K562 (cell line): ENCODE measurements at regions not wholly inside any gene's neighbourhood (a gene's known extent, or its start where the extent isn't known, plus 50 kb on each side); places are given as distances from the start of the nearest gene placed in this dataset.
A peak's percentile ranks its signal among the peaks of the same experiment; 100 is the strongest.

Experiments used
- ATAC-seq: fragments of 200-7000 bp; cut with Tn5 transposase; 3 replicates; pipeline ENCODE4 v1.9.1; 2020; ENCODE audit warnings: moderate library complexity
- BruUV-seq: library from RNA; stranded (reverse); fragments of 400-500 nt; replicated peaks from 2 replicates; lab custom pipeline; 2021; lab: Mats Ljungman, UMichigan
- CTCF ChIA-PET: fragments of 300-600 bp; formaldehyde crosslinking; extraction: SDS; loops from one replicate; lab custom pipeline; 2021; ENCODE audit warnings: low intra/inter-chr PET ratio; lab: Yijun Ruan, JAX
- POLR2A ChIA-PET: fragments of 300-600, 350-650 bp; sonication (Branson Sonifier 250); formaldehyde crosslinking; extraction: SDS; loops from one replicate; lab custom pipeline; 2021; ENCODE audit warnings: antibody characterized with exemption, inconsistent platforms; lab: Yijun Ruan, JAX
- DNase-seq, 4 experiments: peaks; one replicate each; pipeline versions ENCODE4 v3.0.0 to v3.0.0-alpha.2; 2011 to 2018; ENCODE audit warnings: low spot score in 3 of 4, mixed read lengths in 3 of 4; ENCODE audit errors: extremely low read depth in 1 of 4
- FAIRE-seq: peaks from 2 replicates; lab custom pipeline; 2011; peaks lifted over from hg19 to GRCh38; lab: Jason Lieb, UNC
- H2AFZ ChIP-seq: 2 replicates; pipeline ENCODE4 v1.6.0; 2011; ENCODE audit warnings: low read depth, low read length, control low read depth, inconsistent platforms
- H3K27ac ChIP-seq: fragments of 200-600 bp; 3 replicates; pipeline ENCODE4 v1.8.0; 2011; ENCODE audit warnings: low read depth, mild to moderate bottlenecking, control low read depth, inconsistent platforms, low read length, moderate library complexity, mixed read lengths; ENCODE audit errors: extremely low read depth
- H3K27me3 ChIP-seq, 2 experiments: fragments of 300-600 bp in 1 of 2; 2 replicates in 1 of 2; 3 replicates in 1 of 2; pipeline versions ENCODE4 v1.6.0 to v1.8.0; 2011; ENCODE audit warnings: inconsistent platforms in 2 of 2, low read length in 2 of 2, mild to moderate bottlenecking in 1 of 2, mixed read lengths in 1 of 2, moderate library complexity in 1 of 2; ENCODE audit not compliant: control insufficient read depth in 2 of 2, insufficient read depth in 2 of 2
- H3K36me3 ChIP-seq: fragments of 300-600 bp; 3 replicates; pipeline ENCODE4 v1.8.0; 2011; ENCODE audit warnings: mild to moderate bottlenecking, low read length, inconsistent platforms; ENCODE audit not compliant: control insufficient read depth, insufficient read depth
- H3K4me1 ChIP-seq, 2 experiments: fragments of 200-600 bp in 1 of 2; replicated peaks in 1 of 2; 2 replicates in 1 of 2; 3 replicates in 1 of 2; pipeline versions ENCODE4 v1.5.1 to v1.8.0; 2011; ENCODE audit warnings: inconsistent platforms in 2 of 2, low read length in 2 of 2, mild to moderate bottlenecking in 1 of 2, mixed read lengths in 1 of 2, moderate library complexity in 1 of 2; ENCODE audit not compliant: control insufficient read depth in 2 of 2, insufficient read depth in 2 of 2
- H3K4me2 ChIP-seq: 2 replicates; pipeline ENCODE4 v1.6.1; 2011; ENCODE audit warnings: low read length, control low read depth, inconsistent platforms, mixed read lengths; ENCODE audit not compliant: insufficient read depth
- H3K4me3 ChIP-seq: fragments of 200-600 bp; sonication (generic), shearing (Covaris generic); 2 replicates; pipeline ENCODE4 v1.5.1; 2016; ENCODE audit warnings: control low read depth, inconsistent platforms
- H3K79me2 ChIP-seq: fragments of 200-600 bp; 3 replicates; pipeline ENCODE4 v1.8.0; 2011; ENCODE audit warnings: low read length, inconsistent platforms; ENCODE audit not compliant: control insufficient read depth, insufficient read depth
- H3K9ac ChIP-seq, 2 experiments: 2 replicates each; pipeline versions ENCODE4 v1.6.0 to v1.6.1; 2011; ENCODE audit warnings: low read depth in 2 of 2, low read length in 2 of 2, control low read depth in 1 of 2, inconsistent platforms in 1 of 2, mild to moderate bottlenecking in 1 of 2, mixed read lengths in 1 of 2; ENCODE audit not compliant: insufficient read depth in 1 of 2
- H3K9me1 ChIP-seq: one replicate; pipeline ENCODE4 v1.6.0; 2011; ENCODE audit warnings: inconsistent platforms, mild to moderate bottlenecking, low read length, moderate library complexity; ENCODE audit not compliant: control insufficient read depth, insufficient read depth
- H3K9me3 ChIP-seq: replicated peaks from 2 replicates; pipeline ENCODE4 v1.5.1; 2011; ENCODE audit warnings: low read depth, low read length, inconsistent platforms; ENCODE audit not compliant: control insufficient read depth, insufficient read depth
- H4K20me1 ChIP-seq: replicated peaks from 2 replicates; pipeline ENCODE4 v1.6.1; 2011; ENCODE audit warnings: low read length, inconsistent platforms, mixed read lengths; ENCODE audit not compliant: control insufficient read depth, insufficient read depth
- ATF6 ChIP-seq: sonication (generic); formaldehyde crosslinking; IDR thresholded peaks from 2 replicates; pipeline ENCODE4 v1.4.0; 2020; ENCODE audit warnings: mild to moderate bottlenecking, missing genetic modification reagents
- HSF4 ChIP-seq: fragments of 250-450 bp; sonication (Bioruptor Pico); IDR thresholded peaks from 2 replicates; pipeline ENCODE4 v2.1.2; 2022; ENCODE audit warnings: mild to moderate bottlenecking, moderate library complexity, borderline replicate concordance
- MECOM ChIP-seq: fragments of 250-450 bp; sonication (Bioruptor Pico); IDR thresholded peaks from 2 replicates; pipeline ENCODE4 v1.8.0; 2022; ENCODE audit warnings: inconsistent platforms
- NR1H2 ChIP-seq: sonication (generic); formaldehyde crosslinking; IDR thresholded peaks from 2 replicates; pipeline ENCODE4 v1.4.0; 2020; ENCODE audit warnings: mild to moderate bottlenecking, missing genetic modification reagents
- TEAD2 ChIP-seq: fragments of 450-650 bp; IDR thresholded peaks from 2 replicates; pipeline ENCODE4 v1.6.1; 2016; ENCODE audit warnings: missing genetic modification characterization, control low read depth, missing compliant biosample characterization
- WGBS: fragments of 100-300 bp; shearing (Covaris generic); methylation state at CpG from one replicate; pipeline ENCODE4 v1.1.6; 2016; ENCODE audit warnings: low coverage, mixed read lengths; ENCODE audit not compliant: insufficient coverage; ENCODE audit errors: missing lambda C conversion rate; 5-methylcytosine and 5-hydroxymethylcytosine counted together
- in situ Hi-C: fragments of 300-500 bp; cut with MboI; formaldehyde crosslinking; loops from 4 replicates; pipeline ENCODE4 v1.15.0; 2018; ENCODE audit warnings: inconsistent platforms, mixed read lengths
- intact Hi-C: fragments of 100-400 bp; cut with micrococcal nuclease; formaldehyde crosslinking; loops from 2 replicates; pipeline ENCODE4 v1.14.2; 2022

GRCh38 chr2:208618220-208618619 is 211.6 kb downstream of the PTH2R start:
- no peak overlapping the region for H3K4me3 ChIP-seq
- no peaks in the 10 kb centered on the region for H3K36me3 ChIP-seq
- in situ Hi-C loops (no loop called here), intact Hi-C loops (loop anchor here (5.0 kb wide), 1 partner anchor 76 kb away; no protein-coding TSS in a partner anchor)
- no peaks in the 10 kb centered on the region for H3K27me3 ChIP-seq
- H4K20me1 ChIP-seq, result no peaks in the 10 kb centered on the region
- H3K4me1 ChIP-seq, result peaks cover 9 to 17% of the 10 kb centered on the region in 2 experiments; a peak in 4 of 5 replicates
- 0 out of 2 replicates have a peak overlapping the region, but pooled peaks have one; percentile 20 for H2AFZ ChIP-seq
- no TSS peak for BruUV-seq
- no peak overlapping the region for H3K9ac ChIP-seq
- H3K27ac ChIP-seq, result no peak overlapping the region; the same call in 2 of the 3 replicates
- no peaks in the 10 kb centered on the region for H3K9me1 ChIP-seq
- ATAC-seq (peak; percentile 45), FAIRE-seq (no peak), DNase-seq (peak in 1 of 4 experiments; percentile 31)
- no peak for TF ChIP-seq HSF4 (CRISPR knock-in tag)
- TF ChIP-seq TEAD2 (tag), result no peak
- no peak for TF ChIP-seq NR1H2 (CRISPR knock-in tag)
- TF ChIP-seq MECOM (CRISPR knock-in tag), result no peak
- TF ChIP-seq ATF6 (CRISPR knock-in tag), result no peak
- WGBS, result 36% methylated on average over 4 of the region's 4 CpGs
- H3K9me3 ChIP-seq, result 0 out of 2 replicates have a peak, but pooled peaks cover 3% of the 10 kb centered on the region
- POLR2A ChIA-PET, result interaction anchor here (0.5 to 0.8 kb wide), 3 partner anchors 15 to 71 kb away, joined by 3 read pairs; no protein-coding TSS in a partner anchor
- CTCF ChIA-PET, result no interaction called here
- H3K79me2 ChIP-seq, result peaks cover 74% of the 10 kb centered on the region
- peak overlapping the region; percentile 5; the same call in 1 of the 2 replicates for H3K4me2 ChIP-seq
